GM23338 (cell line): ENCODE measurements at regions not wholly inside any gene's neighbourhood (a gene's known extent, or its start where the extent isn't known, plus 50 kb on each side); places are given as distances from the start of the nearest gene placed in this dataset.

Experiments used
- ATAC-seq: fragments of 200-7000 bp; cut with Tn5 transposase; 3 replicates; pipeline ENCODE4 v1.9.1; 2020
- DNase-seq: peaks from one replicate; pipeline ENCODE4 v3.0.0-alpha.2; 2015; ENCODE audit warnings: low spot score
- H2AFZ ChIP-seq: fragments of 200-600 bp; sonication (generic); 2 replicates; pipeline ENCODE4 v1.8.0; 2016; ENCODE audit warnings: antibody characterized with exemption, mild to moderate bottlenecking, moderate library complexity
- H3F3A ChIP-seq: fragments of 200-600 bp; sonication (generic); replicated peaks from 2 replicates; pipeline ENCODE4 v1.8.0; 2017; ENCODE audit warnings: antibody characterized with exemption, mixed run types, low read depth
- H3K27ac ChIP-seq: fragments of 200-600 bp; sonication (generic); 2 replicates; pipeline ENCODE4 v1.6.1; 2016; ENCODE audit warnings: low read depth
- H3K27me3 ChIP-seq: fragments of 200-600 bp; sonication (generic); 2 replicates; pipeline ENCODE4 v1.8.0; 2016; ENCODE audit warnings: mild to moderate bottlenecking, mixed run types, moderate library complexity; ENCODE audit not compliant: insufficient read depth
- H3K36me3 ChIP-seq: fragments of 200-600 bp; sonication (generic); 2 replicates; pipeline ENCODE4 v1.8.0; 2016; ENCODE audit warnings: mild to moderate bottlenecking; ENCODE audit not compliant: insufficient read depth
- H3K4me1 ChIP-seq: fragments of 200-600 bp; sonication (generic); 2 replicates; pipeline ENCODE4 v1.8.0; 2016; ENCODE audit warnings: mild to moderate bottlenecking, moderate library complexity; ENCODE audit not compliant: insufficient read depth
- H3K4me2 ChIP-seq: fragments of 200-600 bp; sonication (generic); 2 replicates; pipeline ENCODE4 v1.7.1; 2017; ENCODE audit warnings: mixed run types
- H3K4me3 ChIP-seq: fragments of 200-600 bp; sonication (generic); 2 replicates; pipeline ENCODE4 v1.6.1; 2016; ENCODE audit warnings: mixed run types
- H3K79me2 ChIP-seq: fragments of 200-600 bp; sonication (generic); replicated peaks from 2 replicates; pipeline ENCODE4 v1.8.0; 2017; ENCODE audit warnings: mild to moderate bottlenecking; ENCODE audit not compliant: insufficient read depth
- H3K9me2 ChIP-seq: fragments of 200-600 bp; sonication (generic); 2 replicates; pipeline ENCODE4 v1.8.0; 2017; ENCODE audit not compliant: insufficient read depth
- H4K20me1 ChIP-seq: fragments of 200-600 bp; sonication (generic); replicated peaks from 2 replicates; pipeline ENCODE4 v1.8.0; 2017; ENCODE audit warnings: mild to moderate bottlenecking; ENCODE audit not compliant: insufficient read depth
- H3K27ac Mint-ChIP-seq: 2 replicates; pipeline ENCODE4 v1.8.0; 2020; ENCODE audit warnings: inconsistent platforms, mild to moderate bottlenecking, moderate library complexity, mixed read lengths
- H3K27me3 Mint-ChIP-seq: 3 replicates; pipeline ENCODE4 v1.8.0; 2022; ENCODE audit warnings: low read depth, mild to moderate bottlenecking, moderate library complexity, mixed read lengths, inconsistent platforms; ENCODE audit not compliant: insufficient read depth, poor library complexity
- H3K36me3 Mint-ChIP-seq: 3 replicates; pipeline ENCODE4 v1.8.0; 2021; ENCODE audit warnings: low read depth, mild to moderate bottlenecking, inconsistent platforms, moderate library complexity, mixed read lengths
- H3K4me1 Mint-ChIP-seq: 3 replicates; pipeline ENCODE4 v1.8.0; 2020; ENCODE audit warnings: mild to moderate bottlenecking, inconsistent platforms, mixed read lengths
- H3K4me3 Mint-ChIP-seq: 3 replicates; pipeline ENCODE4 v1.8.0; 2021; ENCODE audit warnings: moderate library complexity, mild to moderate bottlenecking, inconsistent platforms, mixed read lengths
- H3K9me3 Mint-ChIP-seq: 3 replicates; pipeline ENCODE4 v1.8.0; 2020; ENCODE audit warnings: moderate library complexity, mild to moderate bottlenecking, inconsistent platforms, mixed read lengths
- CREB1 ChIP-seq: fragments of 250-450 bp; sonication (Bioruptor Pico); IDR thresholded peaks from 2 replicates; pipeline ENCODE4 v1.5.0; 2020; ENCODE audit warnings: low read depth, mild to moderate bottlenecking, moderate library complexity
- CTCF ChIP-seq, 2 experiments: fragments of 200-600 bp in 1 of 2; sonication (generic) in 1 of 2; conservative IDR thresholded peaks; 2 replicates each; pipeline versions ENCODE4 v1.5.1 to v1.6.1; 2016 to 2017; ENCODE audit warnings: antibody characterized with exemption in 2 of 2, low read depth in 2 of 2, mild to moderate bottlenecking in 2 of 2, moderate library complexity in 1 of 2
- EZH2 ChIP-seq: fragments of 200-600 bp; sonication (generic); IDR thresholded peaks from one replicate; pipeline ENCODE4 v1.8.0; 2017; ENCODE audit warnings: antibody characterized with exemption, mild to moderate bottlenecking, low read depth; ENCODE audit not compliant: unreplicated experiment
- EZH2phosphoT487 ChIP-seq: fragments of 200-600 bp; sonication (generic); IDR thresholded peaks from one replicate; pipeline ENCODE4 v1.8.1; 2018; ENCODE audit warnings: antibody characterized with exemption; ENCODE audit not compliant: unreplicated experiment
- JUNB ChIP-seq: IDR thresholded peaks from one replicate; pipeline ENCODE4 v1.6.1; 2016; ENCODE audit warnings: antibody characterized with exemption; ENCODE audit not compliant: unreplicated experiment
- NANOG ChIP-seq: IDR thresholded peaks from 2 replicates; pipeline ENCODE4 v1.6.1; 2016; ENCODE audit warnings: antibody characterized with exemption, borderline replicate concordance
- POLR2AphosphoS5 ChIP-seq: IDR thresholded peaks from 2 replicates; pipeline ENCODE4 v1.6.1; 2016; ENCODE audit warnings: antibody characterized with exemption, low read depth
- REST ChIP-seq: IDR thresholded peaks from one replicate; pipeline ENCODE4 v1.6.1; 2018; ENCODE audit warnings: antibody characterized with exemption; ENCODE audit not compliant: unreplicated experiment
- STAT1 ChIP-seq: IDR thresholded peaks from one replicate; pipeline ENCODE4 v1.6.1; 2016; ENCODE audit warnings: antibody characterized with exemption; ENCODE audit not compliant: unreplicated experiment
- ZNF331 ChIP-seq: fragments of 250-450 bp; sonication (Bioruptor Pico); IDR thresholded peaks from 2 replicates; pipeline ENCODE4 v1.5.0; 2020; ENCODE audit warnings: low read depth, mild to moderate bottlenecking, moderate library complexity
- TF ChIP-seq, protein P1 (sequence below): IDR thresholded peaks from 2 replicates; pipeline ENCODE4 v1.6.1; 2016; ENCODE audit warnings: antibody characterized with exemption

DNA sequence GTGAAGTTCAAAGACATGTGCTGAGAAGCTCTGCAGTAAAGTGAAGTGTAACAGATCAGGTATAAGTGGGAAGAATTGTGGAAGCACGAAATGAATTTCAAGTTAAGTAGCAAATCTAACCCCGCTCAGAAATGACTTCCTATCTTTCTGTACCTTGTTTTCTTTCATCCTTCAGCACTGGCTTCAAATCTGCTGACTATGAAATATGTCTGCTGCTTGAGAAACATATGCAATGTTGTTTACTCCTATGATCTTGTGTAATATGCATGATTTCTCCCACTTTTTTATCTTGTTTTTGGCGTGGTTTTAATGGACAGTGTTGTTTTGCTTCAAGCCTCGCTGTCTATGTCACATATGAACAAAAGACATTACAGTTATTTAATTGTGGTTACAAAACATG is 545.3 kb upstream of the NCAM2 start (continued):
- TF ChIP-seq CTCF (conservative IDR thresholded peaks at IDR 0.05; ENCODE audit: low read depth in 2 of 2) = no peak
- no peak for TF ChIP-seq CREB1 (CRISPR knock-in tag)
- TF ChIP-seq EZH2phosphoT487 = no peak
- TF ChIP-seq STAT1 = no peak

DNA sequence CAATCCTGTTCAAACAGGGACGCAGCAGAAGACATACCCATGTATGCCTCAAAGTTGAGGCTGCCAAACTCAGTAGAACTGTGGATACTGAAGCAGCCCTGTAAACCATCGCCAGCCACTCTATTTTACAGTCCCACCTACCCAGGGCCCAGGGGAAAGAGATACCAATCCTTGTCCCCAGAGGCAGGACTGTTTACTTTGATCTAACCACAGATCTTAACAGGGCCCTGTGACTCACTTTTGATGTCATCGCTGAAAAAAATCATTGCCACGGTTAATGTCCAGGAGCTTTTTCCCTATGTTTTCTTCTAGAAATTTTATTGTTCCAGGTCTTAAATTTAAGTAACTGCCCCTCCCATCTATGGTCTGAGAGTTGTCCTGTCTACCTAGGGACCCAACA is 538.4 kb upstream of the NCAM2 start:
- Histone ChIP-seq H3K4me3 (no peak overlapping the region), H3K79me2 (no peaks in the 10 kb centered on the region), H3F3A (no peaks in the 10 kb centered on the region), H3K9me2 (no peaks in the 10 kb centered on the region), H3K27me3 (no peaks in the 10 kb centered on the region), H3K4me2 (no peak overlapping the region), H3K36me3 (no peaks in the 10 kb centered on the region), H2AFZ (no peak overlapping the region), H4K20me1 (no peaks in the 10 kb centered on the region), H3K4me1 (no peaks in the 10 kb centered on the region), H3K27ac (no peak overlapping the region)
- Mint-ChIP-seq H3K9me3 (no peaks in the 10 kb centered on the region), H3K27me3 (peaks cover 2% of the 10 kb centered on the region), H3K36me3 (no peaks in the 10 kb centered on the region), H3K27ac (no peak overlapping the region), H3K4me1 (no peaks in the 10 kb centered on the region), H3K4me3 (no peak overlapping the region)
- ATAC-seq (no peak), DNase-seq (no peak)
- TF ChIP-seq REST = no peak
- TF ChIP-seq ZNF331 (CRISPR knock-in tag) = no peak
- TF ChIP-seq, protein P1, sequence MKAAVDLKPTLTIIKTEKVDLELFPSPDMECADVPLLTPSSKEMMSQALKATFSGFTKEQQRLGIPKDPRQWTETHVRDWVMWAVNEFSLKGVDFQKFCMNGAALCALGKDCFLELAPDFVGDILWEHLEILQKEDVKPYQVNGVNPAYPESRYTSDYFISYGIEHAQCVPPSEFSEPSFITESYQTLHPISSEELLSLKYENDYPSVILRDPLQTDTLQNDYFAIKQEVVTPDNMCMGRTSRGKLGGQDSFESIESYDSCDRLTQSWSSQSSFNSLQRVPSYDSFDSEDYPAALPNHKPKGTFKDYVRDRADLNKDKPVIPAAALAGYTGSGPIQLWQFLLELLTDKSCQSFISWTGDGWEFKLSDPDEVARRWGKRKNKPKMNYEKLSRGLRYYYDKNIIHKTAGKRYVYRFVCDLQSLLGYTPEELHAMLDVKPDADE = no peak
- TF ChIP-seq EZH2 = no peak
- no peak for TF ChIP-seq STAT1
- no peak for TF ChIP-seq EZH2phosphoT487
- TF ChIP-seq NANOG = no peak
- TF ChIP-seq CTCF (conservative IDR thresholded peaks at IDR 0.05; ENCODE audit: low read depth in 2 of 2) = no peak
- TF ChIP-seq POLR2AphosphoS5 = no peak
- TF ChIP-seq JUNB = no peak
